ENCODE measurements at regions not wholly inside any gene's neighbourhood (a gene's known extent, or its start where the extent isn't known, plus 50 kb on each side); places are given as distances from the start of the nearest gene placed in this dataset.
A peak's percentile ranks its signal among the peaks of the same experiment; 100 is the strongest.

- H3K36me3 Mint-ChIP-seq (ENCODE audit: low read depth, unreplicated experiment), result no peaks in the 10 kb centered on the region
- Histone ChIP-seq H3K4me3 (ENCODE audit: insufficient read depth, low read depth, low read length) (no peak overlapping the region), H3K4me2 (ENCODE audit: low read length) (no peak overlapping the region), H4K20me1 (ENCODE audit: insufficient read depth, low read length) (no peaks in the 10 kb centered on the region), H3K79me2 (ENCODE audit: insufficient read depth, low read length) (no peaks in the 10 kb centered on the region), H3K27me3 (ENCODE audit: insufficient read depth, low read length) (no peaks in the 10 kb centered on the region), H3K9ac (ENCODE audit: low read length) (no peak overlapping the region), H2AFZ (ENCODE audit: low read depth, low read length) (no peak overlapping the region), H3K36me3 (ENCODE audit: insufficient read depth, low read length) (no peaks in the 10 kb centered on the region), H3K4me1 (ENCODE audit: insufficient read depth, low read length) (no peaks in the 10 kb centered on the region), H3K9me3 (ENCODE audit: insufficient read depth, low read depth, low read length) (no peaks in the 10 kb centered on the region), H3K27ac (ENCODE audit: low read depth, low read length) (no peak overlapping the region)
- no peak overlapping the region for H3K27ac Mint-ChIP-seq (ENCODE audit: unreplicated experiment)
- H3K9me3 Mint-ChIP-seq (ENCODE audit: unreplicated experiment), result no peaks in the 10 kb centered on the region
- no peaks in the 10 kb centered on the region for H3K27me3 Mint-ChIP-seq (ENCODE audit: low read depth, unreplicated experiment)
- no peaks in the 10 kb centered on the region for H3K4me1 Mint-ChIP-seq (ENCODE audit: low read depth, unreplicated experiment)
- H3K4me3 Mint-ChIP-seq (ENCODE audit: unreplicated experiment), result no peak overlapping the region
- no peak for DNase-seq (ENCODE audit: low read depth)
- FAIRE-seq, result no peak
- TF ChIP-seq CTCF (IDR thresholded peaks at IDR 0.05; ENCODE audit: insufficient read depth, low read depth, low read length) (no peak), EZH2 (IDR thresholded peaks at IDR 0.05; ENCODE audit: insufficient read depth, low read length) (no peak)
Measured at GRCh38 chr1:191595170-191595569, 563.1 kb upstream of the RGS18 start.

- H3K27ac ChIP-seq (ENCODE audit: low read depth, low read length), result no peak overlapping the region
- H3K36me3 Mint-ChIP-seq (ENCODE audit: low read depth, unreplicated experiment), result no peaks in the 10 kb centered on the region
- H3K4me3 Mint-ChIP-seq (ENCODE audit: unreplicated experiment), result no peak overlapping the region
- H3K27ac Mint-ChIP-seq (ENCODE audit: unreplicated experiment), result no peak overlapping the region
- no peaks in the 10 kb centered on the region for H3K27me3 ChIP-seq (ENCODE audit: insufficient read depth, low read length)
- H3K4me3 ChIP-seq (ENCODE audit: insufficient read depth, low read depth, low read length), result no peak overlapping the region
- H3K36me3 ChIP-seq (ENCODE audit: insufficient read depth, low read length), result no peaks in the 10 kb centered on the region
- H3K4me1 ChIP-seq (ENCODE audit: insufficient read depth, low read length), result no peaks in the 10 kb centered on the region
- H3K9me3 ChIP-seq (ENCODE audit: insufficient read depth, low read depth, low read length), result no peaks in the 10 kb centered on the region
- H3K9ac ChIP-seq (ENCODE audit: low read length), result no peak overlapping the region
- H3K79me2 ChIP-seq (ENCODE audit: insufficient read depth, low read length), result no peaks in the 10 kb centered on the region
- H3K4me2 ChIP-seq (ENCODE audit: low read length), result no peak overlapping the region
- TF ChIP-seq CTCF (IDR thresholded peaks at IDR 0.05; ENCODE audit: insufficient read depth, low read depth, low read length), result no peak
- TF ChIP-seq EZH2 (IDR thresholded peaks at IDR 0.05; ENCODE audit: insufficient read depth, low read length), result no peak
- peak; percentile 2 for DNase-seq (ENCODE audit: low read depth)
- H4K20me1 ChIP-seq (ENCODE audit: insufficient read depth, low read length), result no peaks in the 10 kb centered on the region
- H3K9me3 Mint-ChIP-seq (ENCODE audit: unreplicated experiment), result no peaks in the 10 kb centered on the region
- H3K27me3 Mint-ChIP-seq (ENCODE audit: low read depth, unreplicated experiment), result peaks cover 2% of the 10 kb centered on the region
- no peaks in the 10 kb centered on the region for H3K4me1 Mint-ChIP-seq (ENCODE audit: low read depth, unreplicated experiment)
- FAIRE-seq, result no peak
- H2AFZ ChIP-seq (ENCODE audit: low read depth, low read length), result no peak overlapping the region
Measured at GRCh38 chr1:191608367-191608766, 549.9 kb upstream of the RGS18 start.

- DNase-seq (ENCODE audit: low read depth) (no peak), FAIRE-seq (no peak)
- Histone ChIP-seq H3K36me3 (ENCODE audit: insufficient read depth, low read length) (no peaks in the 10 kb centered on the region), H3K4me1 (ENCODE audit: insufficient read depth, low read length) (no peaks in the 10 kb centered on the region), H3K27ac (ENCODE audit: low read depth, low read length) (no peak overlapping the region), H3K4me2 (ENCODE audit: low read length) (no peak overlapping the region), H4K20me1 (ENCODE audit: insufficient read depth, low read length) (no peaks in the 10 kb centered on the region), H3K9me3 (ENCODE audit: insufficient read depth, low read depth, low read length) (no peaks in the 10 kb centered on the region), H3K79me2 (ENCODE audit: insufficient read depth, low read length) (no peaks in the 10 kb centered on the region), H3K4me3 (ENCODE audit: insufficient read depth, low read depth, low read length) (no peak overlapping the region), H3K9ac (ENCODE audit: low read length) (no peak overlapping the region), H2AFZ (ENCODE audit: low read depth, low read length) (no peak overlapping the region), H3K27me3 (ENCODE audit: insufficient read depth, low read length) (no peaks in the 10 kb centered on the region)
- H3K4me3 Mint-ChIP-seq (ENCODE audit: unreplicated experiment), result no peak overlapping the region
- H3K27ac Mint-ChIP-seq (ENCODE audit: unreplicated experiment), result no peak overlapping the region
- no peak for TF ChIP-seq CTCF (IDR thresholded peaks at IDR 0.05; ENCODE audit: insufficient read depth, low read depth, low read length)
- no peak for TF ChIP-seq EZH2 (IDR thresholded peaks at IDR 0.05; ENCODE audit: insufficient read depth, low read length)
- H3K27me3 Mint-ChIP-seq (ENCODE audit: low read depth, unreplicated experiment), result peaks cover 2% of the 10 kb centered on the region
- no peaks in the 10 kb centered on the region for H3K9me3 Mint-ChIP-seq (ENCODE audit: unreplicated experiment)
- no peaks in the 10 kb centered on the region for H3K4me1 Mint-ChIP-seq (ENCODE audit: low read depth, unreplicated experiment)
- no peaks in the 10 kb centered on the region for H3K36me3 Mint-ChIP-seq (ENCODE audit: low read depth, unreplicated experiment)
Measured at GRCh38 chr1:191609305-191609704, 549.0 kb upstream of the RGS18 start.
